ENCODE measurements at regions not wholly inside any gene's neighbourhood (a gene's known extent, or its start where the extent isn't known, plus 50 kb on each side); places are given as distances from the start of the nearest gene placed in this dataset.

GRCh38 chr2:128721096-128721495 lies 402.4 kb upstream of the HS6ST1 start:
- TF ChIP-seq CTCF (IDR thresholded peaks at IDR 0.05) = no peak

GRCh38 chr2:128722489-128722888 lies 403.8 kb upstream of the HS6ST1 start:
- Histone ChIP-seq H3K27ac (no peak overlapping the region), H3K4me3 (no peak overlapping the region)
- DNase-seq (ENCODE audit: low spot score) = no peak
- no peak for TF ChIP-seq CTCF (IDR thresholded peaks at IDR 0.05)

More at GRCh38 chr2:128721096-128721495, 402.4 kb upstream of the HS6ST1 start:
- Histone ChIP-seq H3K4me3 (no peak overlapping the region), H3K27ac (no peak overlapping the region)
- DNase-seq (ENCODE audit: low spot score) = no peak

GRCh38 chr2:128724547-128724946 lies 405.9 kb upstream of the HS6ST1 start:
- TF ChIP-seq CTCF (IDR thresholded peaks at IDR 0.05) = no peak
- no peak overlapping the region for H3K27ac ChIP-seq
- DNase-seq (ENCODE audit: low spot score) = no peak

GRCh38 chr2:128724972-128725371 lies 406.3 kb upstream of the HS6ST1 start:
- H3K27ac ChIP-seq = no peak overlapping the region
- no peak for DNase-seq (ENCODE audit: low spot score)
- H3K4me3 ChIP-seq = no peak overlapping the region
- TF ChIP-seq CTCF (IDR thresholded peaks at IDR 0.05) = no peak

More at GRCh38 chr2:128724547-128724946, 405.9 kb upstream of the HS6ST1 start:
- no peak overlapping the region for H3K4me3 ChIP-seq

- TF ChIP-seq CTCF (IDR thresholded peaks at IDR 0.05) = no peak
- DNase-seq (ENCODE audit: low spot score) = no peak
Measured at GRCh38 chr2:128726236-128726635, 407.6 kb upstream of the HS6ST1 start.

GRCh38 chr2:128726911-128727310 lies 408.2 kb upstream of the HS6ST1 start:
- DNase-seq (ENCODE audit: low spot score) = no peak
- Histone ChIP-seq H3K4me3 (no peak overlapping the region), H3K27ac (no peak overlapping the region)
- TF ChIP-seq CTCF (IDR thresholded peaks at IDR 0.05) = no peak

More at GRCh38 chr2:128726236-128726635, 407.6 kb upstream of the HS6ST1 start:
- Histone ChIP-seq H3K27ac (no peak overlapping the region), H3K4me3 (no peak overlapping the region)

GRCh38 chr2:128727404-128727803 lies 408.7 kb upstream of the HS6ST1 start:
- Histone ChIP-seq H3K27ac (no peak overlapping the region), H3K4me3 (no peak overlapping the region)
- no peak for TF ChIP-seq CTCF (IDR thresholded peaks at IDR 0.05)
- DNase-seq (ENCODE audit: low spot score) = no peak

Data from coronary artery (tissue), 2 donors.